Smooth muscle cell (in vitro differentiated cells): ENCODE measurements at regions not wholly inside any gene's neighbourhood (a gene's known extent, or its start where the extent isn't known, plus 50 kb on each side); places are given as distances from the start of the nearest gene placed in this dataset.

Source experiments
- DNase-seq: peaks from one replicate; lab custom pipeline; 2025; ENCODE audit not compliant: unreplicated experiment; lab: John Stamatoyannopoulos, UW
- H2AFZ ChIP-seq: fragments of 200-600 bp; sonication (generic); 2 replicates; pipeline ENCODE4 v1.6.0; 2016; ENCODE audit warnings: antibody characterized with exemption, low read depth, mild to moderate bottlenecking
- H3F3A ChIP-seq: fragments of 200-600 bp; sonication (generic); 2 replicates; pipeline ENCODE4 v1.6.0; 2017; ENCODE audit warnings: antibody characterized with exemption, low read depth
- H3K27ac ChIP-seq: fragments of 200-600 bp; sonication (generic); 2 replicates; pipeline ENCODE4 v1.5.1; 2016; ENCODE audit warnings: low read depth, mild to moderate bottlenecking
- H3K27me3 ChIP-seq: fragments of 200-600 bp; sonication (generic); 2 replicates; pipeline ENCODE4 v1.6.1; 2016; ENCODE audit warnings: low read depth, mild to moderate bottlenecking
- H3K36me3 ChIP-seq: fragments of 200-600 bp; sonication (generic); 2 replicates; pipeline ENCODE4 v1.5.1; 2016; ENCODE audit warnings: low read depth
- H3K4me1 ChIP-seq: fragments of 200-600 bp; sonication (generic); 2 replicates; pipeline ENCODE4 v1.5.1; 2016; ENCODE audit warnings: low read depth
- H3K4me2 ChIP-seq: fragments of 200-600 bp; sonication (generic); 2 replicates; pipeline ENCODE4 v1.6.0; 2016; ENCODE audit warnings: mild to moderate bottlenecking
- H3K4me3 ChIP-seq: fragments of 200-600 bp; sonication (generic); 2 replicates; pipeline ENCODE4 v1.5.1; 2016; ENCODE audit warnings: mild to moderate bottlenecking
- H3K79me2 ChIP-seq: fragments of 200-600 bp; sonication (generic); 2 replicates; pipeline ENCODE4 v1.6.0; 2016; ENCODE audit warnings: low read depth, mild to moderate bottlenecking
- H3K9ac ChIP-seq: fragments of 200-600 bp; sonication (generic); 2 replicates; pipeline ENCODE4 v1.6.0; 2016; ENCODE audit warnings: low read depth
- H3K9me3 ChIP-seq: fragments of 200-600 bp; sonication (generic); replicated peaks from 2 replicates; pipeline ENCODE4 v1.5.1; 2016; ENCODE audit warnings: low read depth
- H4K20me1 ChIP-seq: fragments of 200-600 bp; sonication (generic); 2 replicates; pipeline ENCODE4 v1.6.0; 2016; ENCODE audit warnings: low read depth
- CTCF ChIP-seq: fragments of 200-600 bp; sonication (generic); IDR thresholded peaks from 2 replicates; pipeline ENCODE4 v1.5.1; 2017; ENCODE audit warnings: borderline replicate concordance, mild to moderate bottlenecking, antibody characterized with exemption; ENCODE audit not compliant: insufficient read depth, poor library complexity, severe bottlenecking
- WGBS: methylation state at CpG from one replicate; pipeline ENCODE4 v1.1.7; 2016; ENCODE audit warnings: low lambda C conversion rate; 5-methylcytosine and 5-hydroxymethylcytosine counted together

GRCh38 chr12:23084236-23084995 lies 459.4 kb downstream of the ETNK1 start:
- Histone ChIP-seq H3K79me2 (no peaks in the 10 kb centered on the region), H3K9me3 (no peaks in the 10 kb centered on the region), H3F3A (peaks cover 17% of the 10 kb centered on the region), H3K36me3 (no peaks in the 10 kb centered on the region), H3K4me2 (peak overlapping the region; percentile 22), H3K9ac (no peak overlapping the region), H3K4me3 (no peak overlapping the region), H2AFZ (no peak overlapping the region), H3K27ac (peak overlapping the region; percentile 75), H4K20me1 (no peaks in the 10 kb centered on the region), H3K4me1 (no peaks in the 10 kb centered on the region), H3K27me3 (no peaks in the 10 kb centered on the region)
- no peak for DNase-seq
- 51% methylated on average over 5 of the region's 5 CpGs for WGBS
- no peak for TF ChIP-seq CTCF

- Histone ChIP-seq H3K9me3 (no peaks in the 10 kb centered on the region), H3K36me3 (no peaks in the 10 kb centered on the region), H3K4me1 (no peaks in the 10 kb centered on the region), H3K4me3 (no peak overlapping the region), H3K27me3 (no peaks in the 10 kb centered on the region), H4K20me1 (no peaks in the 10 kb centered on the region), H3K27ac (no peak overlapping the region), H3K4me2 (no peak overlapping the region), H3K79me2 (no peaks in the 10 kb centered on the region), H2AFZ (no peak overlapping the region), H3F3A (peaks cover 8% of the 10 kb centered on the region), H3K9ac (no peak overlapping the region)
- DNase-seq, result no peak
- 100% methylated on average over 1 of the region's 1 CpG for WGBS
- no peak for TF ChIP-seq CTCF
Observed at GRCh38 chr12:23088594-23088993, 463.6 kb downstream of the ETNK1 start.

GRCh38 chr12:23093488-23093887 lies 468.5 kb downstream of the ETNK1 start:
- H3K9me3 ChIP-seq, result no peaks in the 10 kb centered on the region
- no peak for DNase-seq
- H4K20me1 ChIP-seq, result no peaks in the 10 kb centered on the region
- H3K4me3 ChIP-seq, result no peak overlapping the region
- H3K79me2 ChIP-seq, result no peaks in the 10 kb centered on the region
- no peak for TF ChIP-seq CTCF
- WGBS, result 95% methylated on average over 2 of the region's 2 CpGs
- no peaks in the 10 kb centered on the region for H3K27me3 ChIP-seq
- no peaks in the 10 kb centered on the region for H3K36me3 ChIP-seq
- H2AFZ ChIP-seq, result no peak overlapping the region
- no peaks in the 10 kb centered on the region for H3K4me1 ChIP-seq
- H3K9ac ChIP-seq, result no peak overlapping the region
- H3F3A ChIP-seq, result no peaks in the 10 kb centered on the region
- no peak overlapping the region for H3K4me2 ChIP-seq
- H3K27ac ChIP-seq, result no peak overlapping the region

GRCh38 chr12:23096321-23096720 lies 471.4 kb downstream of the ETNK1 start:
- peaks cover 9% of the 10 kb centered on the region for H3K4me1 ChIP-seq
- no peak overlapping the region for H3K4me2 ChIP-seq
- H3K9me3 ChIP-seq, result no peaks in the 10 kb centered on the region
- H3K9ac ChIP-seq, result no peak overlapping the region
- H3K27ac ChIP-seq, result no peak overlapping the region
- H3K27me3 ChIP-seq, result no peaks in the 10 kb centered on the region
- no peak overlapping the region for H3K4me3 ChIP-seq
- H3K79me2 ChIP-seq, result no peaks in the 10 kb centered on the region
- no peaks in the 10 kb centered on the region for H3F3A ChIP-seq
- no peak for TF ChIP-seq CTCF
- H3K36me3 ChIP-seq, result no peaks in the 10 kb centered on the region
- DNase-seq, result no peak
- no peaks in the 10 kb centered on the region for H4K20me1 ChIP-seq
- H2AFZ ChIP-seq, result no peak overlapping the region
- 100% methylated on average over 1 of the region's 1 CpG for WGBS
